NB4 (cell line): ENCODE measurements at regions not wholly inside any gene's neighbourhood (a gene's known extent, or its start where the extent isn't known, plus 50 kb on each side); places are given as distances from the start of the nearest gene placed in this dataset.

Experiments
- DNase-seq: peaks from one replicate; pipeline ENCODE4 v3.0.0; 2010; ENCODE audit warnings: low read depth
- H3K4me3 ChIP-seq: one replicate; pipeline ENCODE4 v1.5.1; 2011; ENCODE audit warnings: mild to moderate bottlenecking, low read depth, low read length, moderate library complexity
- MYC ChIP-seq: IDR thresholded peaks from 2 replicates; pipeline ENCODE4 v1.6.1; 2011; ENCODE audit warnings: low read depth, low read length
- POLR2A ChIP-seq: IDR thresholded peaks from 2 replicates; pipeline ENCODE4 v1.6.1; 2011; ENCODE audit warnings: mild to moderate bottlenecking; ENCODE audit not compliant: insufficient read length; ENCODE audit errors: extremely low read depth
- TF ChIP-seq, protein P1 (sequence below): IDR thresholded peaks from one replicate; pipeline ENCODE4 v1.5.1; 2012; ENCODE audit warnings: low read depth, low read length
- TF ChIP-seq, protein P2 (sequence below): IDR thresholded peaks from 2 replicates; pipeline ENCODE4 v1.6.1; 2011; ENCODE audit warnings: low read depth, low read length

GRCh38 chr9:113701774-113702755 is 174.0 kb upstream of the ZNF618 start:
- no peak overlapping the region for H3K4me3 ChIP-seq
- TF ChIP-seq POLR2A (no peak), MYC (no peak)
- TF ChIP-seq, protein P1, sequence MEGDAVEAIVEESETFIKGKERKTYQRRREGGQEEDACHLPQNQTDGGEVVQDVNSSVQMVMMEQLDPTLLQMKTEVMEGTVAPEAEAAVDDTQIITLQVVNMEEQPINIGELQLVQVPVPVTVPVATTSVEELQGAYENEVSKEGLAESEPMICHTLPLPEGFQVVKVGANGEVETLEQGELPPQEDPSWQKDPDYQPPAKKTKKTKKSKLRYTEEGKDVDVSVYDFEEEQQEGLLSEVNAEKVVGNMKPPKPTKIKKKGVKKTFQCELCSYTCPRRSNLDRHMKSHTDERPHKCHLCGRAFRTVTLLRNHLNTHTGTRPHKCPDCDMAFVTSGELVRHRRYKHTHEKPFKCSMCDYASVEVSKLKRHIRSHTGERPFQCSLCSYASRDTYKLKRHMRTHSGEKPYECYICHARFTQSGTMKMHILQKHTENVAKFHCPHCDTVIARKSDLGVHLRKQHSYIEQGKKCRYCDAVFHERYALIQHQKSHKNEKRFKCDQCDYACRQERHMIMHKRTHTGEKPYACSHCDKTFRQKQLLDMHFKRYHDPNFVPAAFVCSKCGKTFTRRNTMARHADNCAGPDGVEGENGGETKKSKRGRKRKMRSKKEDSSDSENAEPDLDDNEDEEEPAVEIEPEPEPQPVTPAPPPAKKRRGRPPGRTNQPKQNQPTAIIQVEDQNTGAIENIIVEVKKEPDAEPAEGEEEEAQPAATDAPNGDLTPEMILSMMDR, result no peak
- TF ChIP-seq, protein P2, sequence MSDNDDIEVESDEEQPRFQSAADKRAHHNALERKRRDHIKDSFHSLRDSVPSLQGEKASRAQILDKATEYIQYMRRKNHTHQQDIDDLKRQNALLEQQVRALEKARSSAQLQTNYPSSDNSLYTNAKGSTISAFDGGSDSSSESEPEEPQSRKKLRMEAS, result no peak
- no peak for DNase-seq

- TF ChIP-seq MYC (no peak), POLR2A (no peak)
- TF ChIP-seq, protein P2, result no peak
- TF ChIP-seq, protein P1, result no peak
- DNase-seq, result peak; percentile 35
- no peak overlapping the region for H3K4me3 ChIP-seq
These were observed 170.7 kb upstream of the ZNF618 start for GRCh38 chr9:113705306-113705927.

DNA sequence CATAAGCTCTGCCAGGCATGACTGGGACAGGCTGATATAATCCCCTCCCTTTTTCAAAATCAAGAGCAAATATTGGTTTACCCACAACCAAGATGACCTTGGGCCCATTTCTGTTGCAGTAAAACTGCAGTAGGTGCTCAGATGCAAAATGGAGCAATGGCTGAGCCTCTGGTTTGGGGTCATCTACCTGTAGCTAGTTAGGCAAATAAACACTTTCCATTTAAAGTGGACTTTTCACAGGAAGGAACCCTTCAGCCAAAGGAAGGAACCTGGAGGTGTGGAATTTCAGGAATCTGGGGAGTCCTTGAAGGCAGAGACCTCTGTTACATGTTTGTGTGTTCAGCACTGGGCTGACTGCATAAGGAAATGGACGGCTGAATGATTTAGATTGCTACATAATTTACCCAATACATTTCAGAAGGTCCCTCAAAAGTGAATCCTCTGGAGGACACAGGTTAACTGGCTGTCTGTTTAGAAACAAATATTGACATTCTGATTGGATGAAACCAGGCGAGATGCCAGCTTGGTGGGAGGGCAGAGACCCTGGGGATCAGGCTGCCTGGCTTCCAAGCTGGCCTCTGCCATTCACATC is 170.1 kb upstream of the ZNF618 start:
- TF ChIP-seq MYC, result no peak
- TF ChIP-seq, protein P1, result no peak
- no peak for TF ChIP-seq POLR2A
- TF ChIP-seq, protein P2, result no peak
- no peak for DNase-seq
- no peak overlapping the region for H3K4me3 ChIP-seq

DNA sequence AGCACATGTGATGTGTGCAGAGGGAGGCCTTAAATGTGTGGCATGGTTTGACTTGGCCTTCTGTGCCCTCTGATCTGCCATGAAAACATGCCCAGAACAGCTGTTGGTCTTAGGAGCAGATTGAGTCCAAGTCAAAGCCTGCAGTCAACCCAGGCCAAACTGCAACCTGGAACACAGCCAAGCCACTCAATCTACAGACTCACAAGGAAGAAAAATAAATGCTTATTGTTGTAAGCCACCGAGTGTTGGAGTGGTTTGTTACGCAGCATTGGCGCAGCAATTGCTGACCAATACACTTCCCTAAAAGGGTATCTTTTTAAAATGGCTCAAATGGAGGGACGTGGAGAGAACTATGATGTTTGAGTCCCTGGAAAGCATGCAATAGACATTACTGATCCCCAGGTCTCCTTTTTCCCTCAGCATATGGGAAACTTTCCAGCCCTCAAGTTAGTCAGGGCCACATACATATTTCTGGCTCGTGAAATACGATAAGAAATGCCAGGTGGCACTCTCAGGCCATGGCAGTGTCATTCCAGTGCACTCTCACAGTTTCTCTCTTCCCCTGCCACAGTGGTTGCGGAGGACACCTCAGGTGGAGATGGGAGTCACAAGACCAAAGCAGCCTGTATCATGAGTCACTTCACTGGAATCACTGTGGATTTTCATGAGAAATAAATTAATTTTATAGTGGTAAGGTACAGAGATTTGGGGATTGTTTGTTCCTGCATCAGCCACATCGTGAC is 168.0 kb upstream of the ZNF618 start:
- TF ChIP-seq, protein P2, result no peak
- TF ChIP-seq POLR2A, result no peak
- TF ChIP-seq MYC, result no peak
- TF ChIP-seq, protein P1, result no peak
- no peak for DNase-seq
- H3K4me3 ChIP-seq, result no peak overlapping the region
